ENCODE measurements at regions not wholly inside any gene's neighbourhood (a gene's known extent, or its start where the extent isn't known, plus 50 kb on each side); places are given as distances from the start of the nearest gene placed in this dataset.

DNA sequence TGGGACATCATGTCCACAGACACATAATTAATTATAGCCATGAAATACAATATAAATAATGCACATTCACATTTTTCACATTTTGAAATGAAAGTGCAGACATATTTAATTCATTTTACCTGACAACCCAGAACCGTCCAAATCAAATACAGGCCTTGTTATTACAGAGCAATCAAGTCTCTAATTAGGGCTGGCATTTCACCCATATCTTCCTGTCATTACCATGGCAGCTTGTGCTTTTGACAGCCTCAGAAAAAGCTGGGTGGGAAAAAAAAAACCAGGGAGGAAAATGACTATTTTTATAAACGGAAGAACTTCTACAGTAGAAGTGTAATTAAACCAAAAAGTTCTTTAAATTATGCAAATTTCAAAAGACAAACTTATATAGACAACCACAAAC is 436.4 kb downstream of the FBXO15 start:
- TF ChIP-seq, protein P1, sequence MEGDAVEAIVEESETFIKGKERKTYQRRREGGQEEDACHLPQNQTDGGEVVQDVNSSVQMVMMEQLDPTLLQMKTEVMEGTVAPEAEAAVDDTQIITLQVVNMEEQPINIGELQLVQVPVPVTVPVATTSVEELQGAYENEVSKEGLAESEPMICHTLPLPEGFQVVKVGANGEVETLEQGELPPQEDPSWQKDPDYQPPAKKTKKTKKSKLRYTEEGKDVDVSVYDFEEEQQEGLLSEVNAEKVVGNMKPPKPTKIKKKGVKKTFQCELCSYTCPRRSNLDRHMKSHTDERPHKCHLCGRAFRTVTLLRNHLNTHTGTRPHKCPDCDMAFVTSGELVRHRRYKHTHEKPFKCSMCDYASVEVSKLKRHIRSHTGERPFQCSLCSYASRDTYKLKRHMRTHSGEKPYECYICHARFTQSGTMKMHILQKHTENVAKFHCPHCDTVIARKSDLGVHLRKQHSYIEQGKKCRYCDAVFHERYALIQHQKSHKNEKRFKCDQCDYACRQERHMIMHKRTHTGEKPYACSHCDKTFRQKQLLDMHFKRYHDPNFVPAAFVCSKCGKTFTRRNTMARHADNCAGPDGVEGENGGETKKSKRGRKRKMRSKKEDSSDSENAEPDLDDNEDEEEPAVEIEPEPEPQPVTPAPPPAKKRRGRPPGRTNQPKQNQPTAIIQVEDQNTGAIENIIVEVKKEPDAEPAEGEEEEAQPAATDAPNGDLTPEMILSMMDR (IDR thresholded peaks at IDR 0.05): no peak
- TF ChIP-seq POLR2A (IDR thresholded peaks at IDR 0.05; ENCODE audit: low read depth): no peak
- no peak for TF ChIP-seq EP300 (IDR thresholded peaks at IDR 0.05)
- TF ChIP-seq POLR2AphosphoS5 (IDR thresholded peaks at IDR 0.05): no peak
